GM10248 (cell line): ENCODE measurements at regions not wholly inside any gene's neighbourhood (a gene's known extent, or its start where the extent isn't known, plus 50 kb on each side); places are given as distances from the start of the nearest gene placed in this dataset.

Source experiments
- CTCF ChIA-PET: fragments of 300-600 bp; sonication (Branson Sonifier 250); formaldehyde crosslinking; extraction: SDS; loops from one replicate; lab custom pipeline; 2021; ENCODE audit warnings: antibody characterized with exemption; lab: Yijun Ruan, JAX
- POLR2A ChIA-PET: fragments of 350-650 bp; sonication (Branson Sonifier 250); formaldehyde crosslinking; extraction: SDS; loops from one replicate; lab custom pipeline; 2020; ENCODE audit warnings: antibody characterized with exemption; lab: Yijun Ruan, JAX
- DNase-seq: peaks from one replicate; pipeline ENCODE4 v3.0.0; 2012; ENCODE audit errors: extremely low spot score
- TF ChIP-seq, protein P1 (sequence below): IDR thresholded peaks from 2 replicates; pipeline ENCODE4 v1.5.1; 2012; ENCODE audit warnings: mild to moderate bottlenecking, low read depth; ENCODE audit errors: extremely low read depth, missing control alignments, control extremely low read depth

DNA sequence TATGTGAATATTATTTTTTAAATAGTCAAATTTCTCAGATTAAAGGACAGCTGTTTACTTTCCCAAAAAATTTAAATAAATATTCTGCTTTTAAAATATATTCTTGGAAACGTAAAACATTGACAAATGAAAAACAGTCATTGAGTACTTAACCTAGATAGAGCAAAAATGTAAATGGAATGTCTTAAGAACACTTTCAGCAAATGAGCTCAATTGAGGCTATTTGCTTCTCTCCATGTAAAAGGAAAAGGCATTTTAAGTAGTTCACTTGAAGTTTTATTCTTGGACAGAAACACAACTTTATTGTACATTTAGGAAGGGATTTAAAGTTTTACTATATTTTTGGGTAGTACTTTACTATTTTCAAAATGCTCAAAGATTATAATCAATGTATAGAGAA is 983.6 kb upstream of the TYRP1 start:
- DNase-seq, result no peak
- TF ChIP-seq, protein P1, sequence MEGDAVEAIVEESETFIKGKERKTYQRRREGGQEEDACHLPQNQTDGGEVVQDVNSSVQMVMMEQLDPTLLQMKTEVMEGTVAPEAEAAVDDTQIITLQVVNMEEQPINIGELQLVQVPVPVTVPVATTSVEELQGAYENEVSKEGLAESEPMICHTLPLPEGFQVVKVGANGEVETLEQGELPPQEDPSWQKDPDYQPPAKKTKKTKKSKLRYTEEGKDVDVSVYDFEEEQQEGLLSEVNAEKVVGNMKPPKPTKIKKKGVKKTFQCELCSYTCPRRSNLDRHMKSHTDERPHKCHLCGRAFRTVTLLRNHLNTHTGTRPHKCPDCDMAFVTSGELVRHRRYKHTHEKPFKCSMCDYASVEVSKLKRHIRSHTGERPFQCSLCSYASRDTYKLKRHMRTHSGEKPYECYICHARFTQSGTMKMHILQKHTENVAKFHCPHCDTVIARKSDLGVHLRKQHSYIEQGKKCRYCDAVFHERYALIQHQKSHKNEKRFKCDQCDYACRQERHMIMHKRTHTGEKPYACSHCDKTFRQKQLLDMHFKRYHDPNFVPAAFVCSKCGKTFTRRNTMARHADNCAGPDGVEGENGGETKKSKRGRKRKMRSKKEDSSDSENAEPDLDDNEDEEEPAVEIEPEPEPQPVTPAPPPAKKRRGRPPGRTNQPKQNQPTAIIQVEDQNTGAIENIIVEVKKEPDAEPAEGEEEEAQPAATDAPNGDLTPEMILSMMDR, result no peak
- ChIA-PET CTCF (no interaction called here), POLR2A (no interaction called here)

DNA sequence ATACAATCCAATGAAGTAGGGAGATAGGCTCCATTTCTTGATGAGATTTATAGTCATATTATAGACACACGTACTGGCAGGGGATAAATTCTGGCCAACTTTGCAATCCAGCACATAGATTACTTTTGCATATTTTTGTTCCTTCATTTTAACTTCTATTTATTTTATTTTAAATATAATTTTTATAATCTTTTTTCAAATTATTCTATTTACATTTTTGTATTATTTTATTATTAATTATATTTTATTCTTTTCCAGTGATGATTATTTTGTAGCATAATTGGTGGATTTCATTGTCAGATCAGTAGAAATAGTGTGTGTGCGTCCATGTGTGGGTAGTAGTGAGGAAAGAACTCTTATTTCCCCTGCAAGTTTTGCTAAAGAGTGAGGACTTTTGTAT is 980.1 kb upstream of the TYRP1 start:
- DNase-seq, result no peak
- ChIA-PET POLR2A (no interaction called here), CTCF (no interaction called here)
- TF ChIP-seq, protein P1, result no peak

DNA sequence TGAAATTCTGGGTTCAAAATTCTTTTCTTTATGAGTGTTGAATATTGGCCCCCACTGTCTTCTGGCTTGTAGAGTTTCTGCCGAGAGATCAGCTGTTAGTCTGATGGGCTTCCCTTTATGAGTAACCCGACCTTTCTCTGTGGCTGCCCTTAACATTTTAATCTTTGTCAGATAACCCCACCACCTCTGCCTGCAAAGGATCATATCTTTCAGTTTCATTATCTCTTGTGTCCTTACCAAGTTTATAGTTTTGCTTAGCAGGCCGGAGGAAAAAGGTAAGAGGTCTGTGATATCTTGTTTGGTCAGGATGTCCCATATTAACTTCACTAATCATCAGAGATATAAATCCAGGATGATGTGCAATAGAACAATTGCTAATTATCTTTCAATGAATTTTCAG is 970.2 kb upstream of the TYRP1 start:
- TF ChIP-seq, protein P1, result no peak
- ChIA-PET POLR2A (no interaction called here), CTCF (no interaction called here)
- DNase-seq, result no peak

DNA sequence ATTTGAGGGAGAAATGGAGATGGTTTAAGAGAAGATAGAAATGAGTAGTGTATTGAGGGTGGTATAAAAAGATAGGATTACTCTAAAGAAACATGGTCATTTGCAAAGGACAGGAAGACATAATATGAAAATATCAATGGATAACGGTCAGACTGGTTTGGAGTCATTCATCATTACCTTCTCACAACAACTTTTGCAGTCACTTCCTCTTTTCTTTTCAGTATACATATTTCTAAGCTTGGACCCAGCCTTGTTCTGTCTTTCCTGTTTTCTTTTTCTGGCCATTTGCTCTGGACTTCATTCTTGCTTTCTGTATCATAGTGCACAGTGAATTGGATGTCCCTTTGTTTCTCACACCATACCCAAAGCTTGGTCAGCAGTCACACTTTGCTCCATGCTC is 966.5 kb upstream of the TYRP1 start:
- CTCF ChIA-PET, result interaction anchor here (0.8 kb wide), 1 partner anchor 10 kb away, joined by 3 read pairs; no protein-coding TSS in a partner anchor
- TF ChIP-seq, protein P1, result no peak
- no peak for DNase-seq
- POLR2A ChIA-PET, result no interaction called here

DNA sequence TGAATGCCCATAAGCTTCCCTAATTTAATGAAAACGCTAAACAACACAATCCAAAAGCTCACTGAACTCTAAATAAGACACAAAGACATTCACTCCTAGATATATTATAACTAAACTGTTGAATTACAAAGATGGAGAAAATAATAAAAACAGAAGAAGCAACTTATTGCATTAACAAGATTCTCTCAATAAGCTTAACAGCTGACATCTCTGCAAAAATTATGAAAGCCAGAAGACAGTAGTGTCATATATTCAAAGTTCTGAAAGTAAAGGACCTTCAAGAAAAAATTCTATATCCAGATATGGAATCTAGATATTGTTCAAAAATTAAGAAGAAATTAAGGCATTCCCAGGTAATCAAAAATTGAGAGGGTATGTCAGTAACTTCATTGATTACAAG is 957.8 kb upstream of the TYRP1 start:
- ChIA-PET CTCF (interaction anchor here (1.5 kb wide), 1 partner anchor 15 kb away, joined by 6 read pairs; no protein-coding TSS in a partner anchor), POLR2A (no interaction called here)
- DNase-seq, result no peak
- TF ChIP-seq, protein P1, result no peak

DNA sequence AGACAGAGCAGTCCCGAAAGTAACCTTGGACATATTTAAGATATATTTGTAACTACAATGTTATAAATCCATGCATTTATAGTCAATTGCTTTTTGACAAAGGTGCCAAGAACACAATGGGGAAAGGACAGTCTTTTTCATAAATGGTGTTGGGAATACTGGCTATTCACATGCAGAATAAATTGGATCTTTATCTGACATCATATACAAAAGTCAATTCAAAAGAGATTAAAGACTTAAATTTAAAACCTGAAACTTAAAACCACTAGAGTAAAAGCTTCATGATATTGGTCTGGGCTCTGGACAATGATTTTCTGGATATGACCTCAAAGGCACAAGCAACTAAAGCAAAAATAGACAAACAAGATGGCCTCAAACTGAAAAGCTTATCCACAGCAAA is 950.7 kb upstream of the TYRP1 start:
- ChIA-PET CTCF (no interaction called here), POLR2A (no interaction called here)
- TF ChIP-seq, protein P1, result no peak
- DNase-seq, result no peak

DNA sequence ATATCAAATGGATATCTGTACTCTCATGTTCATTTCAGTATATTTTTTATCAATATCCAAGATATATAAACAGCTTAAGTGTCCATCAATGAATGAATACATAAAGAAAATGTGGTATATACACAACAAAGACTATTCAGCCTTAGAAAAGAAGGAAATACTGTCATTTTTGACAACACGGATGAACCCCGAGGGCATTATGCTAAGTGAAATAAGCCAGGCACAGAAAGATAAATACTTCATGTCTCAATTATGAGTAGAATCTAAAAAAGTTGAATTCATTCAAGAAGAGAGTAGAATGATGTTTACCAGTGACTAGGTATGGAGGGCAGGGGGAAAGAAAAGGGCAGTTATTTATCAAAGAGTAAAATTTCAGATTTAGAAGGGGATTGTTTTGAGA is 949.8 kb upstream of the TYRP1 start:
- DNase-seq, result no peak
- ChIA-PET CTCF (no interaction called here), POLR2A (no interaction called here)
- TF ChIP-seq, protein P1, result no peak
